Astrocyte of the cerebellum (primary cell): ENCODE measurements at regions not wholly inside any gene's neighbourhood (a gene's known extent, or its start where the extent isn't known, plus 50 kb on each side); places are given as distances from the start of the nearest gene placed in this dataset.
"Not testable (repeated sequence)": the region's sequence is repeated elsewhere in the genome, so short reads cannot be mapped to it uniquely, and the experiment has no call there.

Experiments used
- DNase-seq: peaks from one replicate; pipeline ENCODE4 v3.0.0-alpha.2; 2011; ENCODE audit warnings: low read depth
- H3K4me3 ChIP-seq: 2 replicates; pipeline ENCODE4 v1.5.1; 2011; ENCODE audit warnings: mild to moderate bottlenecking, low read depth, low read length, moderate library complexity
- in situ Hi-C: cut with HindIII; loops from 2 replicates; pipeline ENCODE4 v1.10.0; 2017; ENCODE audit warnings: low sequenced_read_pairs
- TF ChIP-seq, protein P1 (sequence below): IDR thresholded peaks from 2 replicates; pipeline ENCODE4 v1.5.1; 2012; ENCODE audit warnings: low read length, low read depth, moderate library complexity, mild to moderate bottlenecking; ENCODE audit errors: missing control alignments

DNA sequence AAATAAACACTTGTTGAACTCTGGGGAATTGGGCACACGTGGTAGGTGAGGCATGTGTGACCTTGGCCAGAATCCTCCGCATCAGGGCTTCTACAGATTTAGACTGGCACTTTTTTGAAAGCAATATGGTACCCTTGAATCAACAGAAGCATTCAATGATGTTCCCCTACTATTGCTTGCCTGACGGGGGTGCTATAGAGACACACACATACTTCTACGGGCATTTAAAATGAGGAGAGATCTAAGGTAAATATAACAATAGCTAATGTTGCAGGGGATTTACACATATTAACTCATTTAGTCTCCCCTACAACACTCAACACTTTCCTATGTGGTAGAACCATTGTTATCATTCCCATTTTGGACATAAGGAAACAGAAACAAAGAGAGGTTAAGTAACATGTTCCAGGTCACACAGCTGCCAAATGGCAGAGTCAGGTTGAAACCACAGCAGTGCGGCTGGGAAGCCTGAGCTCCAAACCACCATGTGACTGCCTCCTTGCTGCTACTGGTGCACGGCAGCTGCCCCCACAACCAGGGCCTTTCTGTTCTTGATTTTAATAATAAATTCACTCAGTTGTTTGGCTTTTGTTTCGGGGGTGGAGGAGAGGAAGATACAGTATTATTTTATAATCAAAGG is 147.4 kb downstream of the ZNF281 start:
- H3K4me3 ChIP-seq, result no peak overlapping the region
- no peak for DNase-seq
- TF ChIP-seq, protein P1, sequence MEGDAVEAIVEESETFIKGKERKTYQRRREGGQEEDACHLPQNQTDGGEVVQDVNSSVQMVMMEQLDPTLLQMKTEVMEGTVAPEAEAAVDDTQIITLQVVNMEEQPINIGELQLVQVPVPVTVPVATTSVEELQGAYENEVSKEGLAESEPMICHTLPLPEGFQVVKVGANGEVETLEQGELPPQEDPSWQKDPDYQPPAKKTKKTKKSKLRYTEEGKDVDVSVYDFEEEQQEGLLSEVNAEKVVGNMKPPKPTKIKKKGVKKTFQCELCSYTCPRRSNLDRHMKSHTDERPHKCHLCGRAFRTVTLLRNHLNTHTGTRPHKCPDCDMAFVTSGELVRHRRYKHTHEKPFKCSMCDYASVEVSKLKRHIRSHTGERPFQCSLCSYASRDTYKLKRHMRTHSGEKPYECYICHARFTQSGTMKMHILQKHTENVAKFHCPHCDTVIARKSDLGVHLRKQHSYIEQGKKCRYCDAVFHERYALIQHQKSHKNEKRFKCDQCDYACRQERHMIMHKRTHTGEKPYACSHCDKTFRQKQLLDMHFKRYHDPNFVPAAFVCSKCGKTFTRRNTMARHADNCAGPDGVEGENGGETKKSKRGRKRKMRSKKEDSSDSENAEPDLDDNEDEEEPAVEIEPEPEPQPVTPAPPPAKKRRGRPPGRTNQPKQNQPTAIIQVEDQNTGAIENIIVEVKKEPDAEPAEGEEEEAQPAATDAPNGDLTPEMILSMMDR, result no peak
- in situ Hi-C loops, result no loop called here

DNA sequence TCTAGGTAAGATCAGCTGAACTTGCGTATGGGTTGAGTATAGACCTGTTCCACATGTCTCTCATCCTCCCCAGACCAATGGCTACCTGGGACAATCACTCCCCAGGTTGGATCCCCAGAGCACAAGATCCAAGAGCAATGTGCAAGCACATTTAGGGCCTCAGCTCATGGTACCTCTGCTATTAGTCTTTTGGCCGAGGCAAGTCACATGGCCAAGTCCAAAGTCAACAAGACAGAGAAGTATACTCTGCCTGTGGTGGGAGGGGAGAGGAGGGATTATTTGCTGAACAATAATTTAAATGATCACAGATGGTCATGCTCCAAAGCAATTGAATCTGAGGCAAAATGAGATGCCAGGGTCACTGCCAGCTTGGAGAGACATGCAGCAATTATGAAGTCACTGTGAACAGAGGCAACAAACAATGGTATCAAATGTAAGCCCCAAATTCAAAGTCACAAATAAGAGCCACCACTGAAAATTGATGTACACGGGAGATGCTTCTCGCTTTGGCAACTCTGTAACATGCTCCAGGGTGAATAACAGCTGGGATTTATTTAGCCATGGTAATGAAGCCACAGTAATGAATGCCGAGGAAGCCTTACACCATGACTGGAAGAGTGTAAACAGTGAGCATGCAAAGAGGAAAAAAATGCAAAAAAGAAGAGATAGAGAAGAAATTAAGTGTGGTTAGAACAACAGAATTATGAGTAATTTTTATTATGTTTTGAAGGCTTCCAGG is 149.1 kb downstream of the ZNF281 start:
- no peak for DNase-seq
- TF ChIP-seq, protein P1, result no peak
- in situ Hi-C loops, result no loop called here
- no peak overlapping the region for H3K4me3 ChIP-seq

GRCh38 chr1:200258447-200259375 is 151.1 kb downstream of the ZNF281 start:
- no peak overlapping the region for H3K4me3 ChIP-seq
- in situ Hi-C loops, result no loop called here
- no peak for DNase-seq
- TF ChIP-seq, protein P1, result peak; percentile 49

DNA sequence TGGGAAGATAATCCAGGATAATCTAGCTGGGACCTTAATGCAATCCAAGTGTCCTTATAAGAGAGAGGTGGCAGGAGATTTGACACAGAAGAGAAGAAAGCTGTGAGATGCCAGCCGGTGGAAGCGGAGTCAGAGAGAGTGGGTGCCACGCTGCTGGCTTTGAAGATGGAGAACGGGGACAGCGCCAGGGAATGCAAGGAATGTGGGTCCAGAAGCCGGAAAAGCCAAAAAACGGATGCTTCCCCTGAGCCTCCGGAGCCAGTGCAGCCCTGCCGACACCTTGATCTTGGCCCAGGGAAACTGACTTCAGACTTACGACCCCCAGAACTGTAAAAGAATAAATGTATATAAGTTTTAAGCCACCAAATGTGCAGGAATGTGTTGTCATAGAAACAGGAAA is 152.6 kb downstream of the ZNF281 start:
- in situ Hi-C loops, result no loop called here
- TF ChIP-seq, protein P1, result no peak
- H3K4me3 ChIP-seq, result no peak overlapping the region
- no peak for DNase-seq

- DNase-seq, result peak; percentile 68
- in situ Hi-C loops, H3K4me3 ChIP-seq: not testable (repeated sequence)
These were observed 155.2 kb downstream of the ZNF281 start for GRCh38 chr1:200254602-200255001.

DNA sequence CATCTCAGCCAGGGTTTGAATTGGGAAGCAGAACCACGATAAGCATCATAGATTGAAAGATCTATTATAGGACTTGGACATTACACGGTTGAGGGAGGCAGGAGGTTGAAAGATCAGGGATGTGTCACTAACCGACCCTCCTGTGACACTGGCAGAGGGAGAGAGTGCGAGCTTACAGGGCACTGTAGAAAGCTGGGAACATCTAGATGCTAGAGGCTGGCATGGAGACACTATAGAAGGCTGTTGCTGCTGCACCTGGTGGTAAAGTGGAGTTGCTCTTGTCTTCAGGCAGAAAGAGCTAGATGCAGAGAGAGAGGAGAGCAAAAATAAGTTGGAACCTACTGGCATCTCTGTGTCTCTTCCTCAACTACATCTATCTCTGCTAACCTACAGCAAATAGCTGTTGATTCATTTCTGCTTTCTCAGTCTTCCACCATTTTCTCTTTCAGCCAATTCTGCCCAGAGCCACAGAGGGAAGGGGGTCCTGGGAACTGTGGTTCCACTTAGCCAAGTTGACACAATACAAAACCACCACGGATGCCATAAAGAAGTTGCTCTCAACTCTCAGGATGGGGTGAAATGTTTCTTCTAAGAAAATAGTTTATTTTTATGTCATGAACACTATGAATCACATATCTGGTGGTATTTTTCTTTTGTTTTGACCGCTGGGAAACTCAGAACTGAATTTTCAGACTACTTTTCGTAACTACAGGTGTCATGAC is 155.9 kb downstream of the ZNF281 start:
- DNase-seq, result peak; percentile 24
- TF ChIP-seq, protein P1, result no peak
- in situ Hi-C loops, result no loop called here
- no peak overlapping the region for H3K4me3 ChIP-seq
